DMS79 (cell line): ENCODE measurements at regions not wholly inside any gene's neighbourhood (a gene's known extent, or its start where the extent isn't known, plus 50 kb on each side); places are given as distances from the start of the nearest gene placed in this dataset.
A peak's percentile ranks its signal among the peaks of the same experiment; 100 is the strongest.

ENCODE experiments used
- DNase-seq: peaks from one replicate; lab custom pipeline; 2025; lab: John Stamatoyannopoulos, UW

DNA sequence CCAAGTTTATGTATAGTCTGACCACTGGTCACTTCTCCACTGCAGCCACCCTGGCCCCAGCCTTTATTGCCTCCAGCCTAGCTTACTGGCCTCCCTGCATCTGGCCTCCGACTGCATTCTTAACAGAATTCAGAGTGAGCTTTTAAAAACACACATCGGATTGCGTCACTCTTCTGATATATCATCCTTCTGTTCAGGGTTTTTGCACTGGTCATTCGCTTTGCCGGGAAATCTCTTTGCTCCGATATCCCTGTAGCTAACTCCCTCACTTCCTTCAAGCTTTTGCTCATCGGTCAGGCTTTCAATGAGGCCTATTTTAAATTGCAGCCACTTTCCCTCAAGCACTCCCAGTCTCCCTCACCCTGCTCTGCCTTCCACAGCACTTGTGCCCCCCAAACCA, 101.6 kb upstream of the DLX2 start:
- no peak for DNase-seq

- no peak for DNase-seq
Measured at GRCh38 chr2:172204762-172205161, 102.1 kb upstream of the DLX2 start.

- DNase-seq: no peak
Measured at GRCh38 chr2:172205292-172205691, 102.6 kb upstream of the DLX2 start.

- no peak for DNase-seq
Measured at GRCh38 chr2:172207911-172208310, 105.2 kb upstream of the DLX2 start.

DNA sequence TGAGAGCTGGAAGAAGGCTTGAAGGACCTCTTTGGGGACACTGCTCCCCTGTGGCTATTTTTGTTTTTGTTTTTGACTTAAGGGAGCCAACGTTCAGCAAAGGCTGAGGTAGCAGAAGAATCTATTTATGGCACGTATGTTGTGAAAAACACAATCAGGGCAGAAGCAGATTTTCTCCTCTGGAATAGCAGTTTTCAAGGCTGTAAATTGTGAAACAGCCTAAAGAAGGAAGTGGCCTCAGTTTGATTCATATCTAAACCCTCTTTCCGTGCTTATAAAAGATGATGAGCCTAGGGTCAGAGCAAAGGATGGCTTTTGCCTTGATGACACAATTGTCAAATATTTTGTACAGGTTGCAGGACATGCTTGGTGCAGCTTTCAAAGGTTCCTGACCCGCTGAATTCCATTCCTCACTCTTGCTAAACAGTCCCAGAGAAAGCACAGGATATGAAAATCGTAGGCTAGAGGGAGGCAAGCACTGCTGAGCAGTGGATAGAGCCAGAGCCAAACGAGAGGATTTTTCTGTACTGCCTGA, 106.2 kb upstream of the DLX2 start:
- DNase-seq: no peak

DNA sequence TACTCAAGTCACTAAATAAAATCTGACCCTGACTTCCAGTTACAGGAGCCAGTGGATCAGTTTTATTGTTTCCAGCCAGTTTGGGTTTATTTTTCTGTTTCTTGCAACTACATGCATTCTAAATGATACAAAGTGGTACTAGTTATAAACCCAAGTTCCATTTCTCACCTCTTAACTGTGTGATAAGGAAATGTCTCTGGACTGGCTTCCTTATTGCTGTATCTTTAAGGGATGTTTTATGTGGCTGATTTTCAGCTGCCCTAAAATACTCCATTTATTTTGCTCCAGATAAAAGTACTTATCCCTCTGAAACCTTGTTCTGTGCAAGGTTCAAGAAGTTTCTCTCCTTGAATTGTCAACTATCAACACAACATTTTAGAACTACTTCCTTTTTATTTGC, 107.9 kb upstream of the DLX2 start:
- DNase-seq: no peak

DNA sequence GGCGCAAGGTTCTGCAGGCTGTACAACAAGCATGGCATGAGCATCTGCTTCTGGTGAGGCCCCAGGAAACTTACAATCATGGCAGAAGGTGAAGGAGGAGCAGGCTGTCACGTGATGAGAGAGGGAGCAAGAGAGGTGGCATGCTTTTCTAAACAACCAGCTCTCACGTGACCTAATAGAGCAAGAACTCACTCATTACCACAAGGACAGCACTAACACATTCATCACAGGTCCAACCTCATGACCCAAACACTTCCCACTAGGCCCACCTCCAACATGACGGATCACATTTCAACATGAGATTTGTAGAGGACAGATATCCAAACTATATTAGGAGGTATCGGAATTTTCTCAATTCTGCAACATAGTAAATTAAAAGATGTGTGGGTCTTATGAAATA, 108.8 kb upstream of the DLX2 start:
- no peak for DNase-seq

DNA sequence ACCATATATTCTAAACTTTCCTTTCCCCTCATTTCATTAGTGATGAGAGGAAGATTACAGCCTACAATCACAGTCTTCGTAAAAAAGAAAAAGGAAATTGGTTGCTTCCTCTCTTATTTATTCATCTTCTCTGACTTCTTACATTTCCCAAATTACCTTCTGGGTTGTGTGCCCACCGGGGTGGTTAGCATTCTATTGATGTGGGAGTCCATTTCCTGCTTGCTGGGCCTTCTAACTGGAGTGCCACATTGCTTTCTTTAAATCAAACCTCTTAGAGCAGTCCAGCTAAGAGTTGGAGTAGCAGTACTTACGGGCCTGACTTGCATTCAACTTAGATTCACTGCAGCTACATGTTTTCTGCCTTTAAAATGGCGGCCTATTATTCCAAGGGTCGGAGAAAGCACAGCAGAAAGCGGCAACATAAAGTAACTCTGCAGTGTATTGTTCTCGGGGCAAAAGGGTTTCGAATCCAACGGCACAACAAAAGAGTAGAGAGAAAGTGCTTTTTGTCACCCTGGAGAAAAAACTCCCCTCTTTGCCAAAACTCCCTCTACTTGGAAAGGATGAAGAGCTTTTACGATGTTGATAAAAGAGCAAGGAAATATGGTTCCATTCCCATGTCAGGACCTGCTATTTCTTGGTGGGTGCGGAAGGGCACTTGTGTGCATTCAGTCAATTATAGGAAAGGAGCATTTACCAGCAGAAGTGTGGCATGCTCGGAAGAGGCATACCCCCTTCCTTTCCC, 110.6 kb upstream of the DLX2 start:
- no peak for DNase-seq

DNA sequence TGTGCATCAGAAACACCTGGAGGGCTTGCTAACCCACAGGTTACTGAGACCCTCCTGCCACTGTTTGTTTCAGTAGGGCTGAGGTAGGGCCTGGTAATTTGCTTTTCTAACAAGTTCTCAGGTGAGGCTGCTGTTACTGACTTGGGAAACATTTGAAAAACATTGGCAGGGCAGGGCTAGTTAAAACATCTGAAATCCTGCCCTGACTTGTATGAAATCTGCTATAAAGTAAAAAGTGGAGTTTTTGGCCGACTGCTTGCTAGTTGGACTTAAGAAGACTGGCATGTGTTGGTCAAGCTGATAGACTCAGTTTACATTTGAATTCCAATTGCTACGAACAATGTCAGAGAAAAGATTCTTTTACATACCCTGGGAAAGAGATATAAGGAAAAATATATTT, 111.6 kb upstream of the DLX2 start:
- no peak for DNase-seq

DNA sequence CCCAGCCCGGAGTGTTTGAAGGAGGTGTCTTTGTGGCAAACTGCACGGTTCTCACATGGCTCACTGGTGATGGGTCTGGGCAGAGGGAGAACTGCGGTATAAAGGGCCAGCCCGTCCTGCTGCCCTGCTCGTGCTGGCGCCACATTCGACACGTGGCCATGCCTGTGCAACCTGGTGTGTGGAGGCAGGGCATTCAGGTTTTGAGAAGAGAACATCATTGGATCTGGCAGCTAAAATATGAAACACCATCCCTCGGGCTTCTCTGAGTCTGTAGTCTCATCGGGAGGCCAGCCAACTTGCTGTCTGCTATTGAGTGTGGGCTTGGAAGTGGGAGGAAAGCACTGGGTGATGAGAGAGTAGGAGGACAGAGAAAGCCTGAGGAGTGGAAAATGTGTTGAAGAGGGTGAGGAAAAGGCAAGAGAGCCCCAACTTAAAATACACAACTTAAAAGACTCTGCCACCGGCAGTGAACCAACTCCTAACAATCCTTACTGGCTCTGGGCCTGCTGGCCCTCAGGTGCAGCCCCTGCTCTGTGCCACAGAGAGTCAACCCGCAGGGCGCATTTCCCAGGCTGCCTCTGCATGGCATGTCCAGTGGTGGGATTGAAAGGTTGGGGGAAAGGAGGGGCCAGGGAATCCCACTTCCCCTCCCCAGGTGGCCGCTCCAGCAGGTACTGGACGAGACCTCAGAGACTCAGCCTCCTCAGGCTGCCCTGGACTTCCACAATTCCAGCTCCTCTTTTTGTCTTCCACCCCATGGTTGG, 112.7 kb upstream of the DLX2 start:
- no peak for DNase-seq

GRCh38 chr2:172215936-172216335, 113.2 kb upstream of the DLX2 start:
- DNase-seq: no peak

DNA sequence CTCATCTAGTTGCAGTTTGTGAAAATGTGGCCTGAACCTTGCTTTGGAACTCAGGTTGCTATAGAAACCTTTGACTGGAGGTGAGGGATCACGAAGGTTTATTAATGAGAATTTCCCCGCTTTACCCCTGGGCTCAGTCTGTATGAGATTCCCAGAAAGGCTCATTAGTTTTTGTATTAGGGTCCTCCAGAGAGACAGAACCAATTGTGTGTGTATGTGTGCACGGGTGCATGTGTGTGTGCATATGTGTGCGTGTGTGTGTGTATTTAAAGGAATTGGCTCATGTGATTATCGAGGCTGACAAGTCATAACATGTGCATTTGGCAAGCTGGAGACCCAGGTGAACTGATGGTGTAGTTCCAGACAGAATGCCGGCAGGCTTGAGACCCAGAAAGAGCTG, 113.8 kb upstream of the DLX2 start:
- peak; percentile 83 for DNase-seq

- no peak for DNase-seq
Measured at GRCh38 chr2:172219201-172219600, 116.5 kb upstream of the DLX2 start.

- no peak for DNase-seq
Measured at GRCh38 chr2:172220121-172220520, 117.4 kb upstream of the DLX2 start.

DNA sequence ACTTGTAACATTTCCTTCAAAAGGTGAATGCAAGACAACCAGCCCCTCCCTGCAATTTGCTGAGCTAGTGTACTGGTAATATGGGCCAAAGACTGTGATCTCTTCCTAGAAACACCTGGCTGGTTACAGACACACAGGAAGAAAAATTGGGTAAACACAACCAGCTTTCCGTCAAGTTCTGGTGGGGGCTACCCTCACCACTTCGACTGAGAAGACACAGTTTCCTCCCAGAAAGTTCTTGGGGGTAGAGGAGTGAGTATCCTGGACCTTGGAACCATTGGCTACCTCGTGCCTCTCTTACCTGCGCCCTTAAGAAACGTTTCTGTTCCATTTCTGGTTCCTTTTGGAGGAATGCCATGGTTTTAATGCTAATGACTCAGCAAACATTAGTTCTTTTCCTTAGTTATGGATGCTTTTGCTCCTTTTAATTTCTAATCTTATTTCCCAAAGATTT, 120.9 kb upstream of the DLX2 start:
- no peak for DNase-seq

DNA sequence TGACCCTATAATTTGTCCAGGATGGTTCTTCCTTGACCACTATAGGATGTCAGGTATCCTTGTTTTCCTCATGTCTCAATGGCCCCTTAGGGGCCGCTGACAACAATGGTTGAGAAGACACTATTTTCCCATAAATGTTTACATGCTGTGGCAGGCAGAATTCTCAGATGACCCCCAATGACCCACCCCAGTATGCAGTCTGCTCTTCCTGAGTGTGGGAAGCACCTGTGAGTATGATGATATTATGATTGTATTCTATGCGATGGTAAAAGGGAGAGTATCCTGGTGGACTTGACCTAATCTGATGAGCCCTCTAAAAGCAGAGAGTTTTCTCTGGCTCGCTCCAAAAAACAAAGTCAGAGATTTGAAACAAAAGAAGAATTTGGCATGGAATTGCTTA, 123.1 kb upstream of the DLX2 start:
- DNase-seq: no peak

DNA sequence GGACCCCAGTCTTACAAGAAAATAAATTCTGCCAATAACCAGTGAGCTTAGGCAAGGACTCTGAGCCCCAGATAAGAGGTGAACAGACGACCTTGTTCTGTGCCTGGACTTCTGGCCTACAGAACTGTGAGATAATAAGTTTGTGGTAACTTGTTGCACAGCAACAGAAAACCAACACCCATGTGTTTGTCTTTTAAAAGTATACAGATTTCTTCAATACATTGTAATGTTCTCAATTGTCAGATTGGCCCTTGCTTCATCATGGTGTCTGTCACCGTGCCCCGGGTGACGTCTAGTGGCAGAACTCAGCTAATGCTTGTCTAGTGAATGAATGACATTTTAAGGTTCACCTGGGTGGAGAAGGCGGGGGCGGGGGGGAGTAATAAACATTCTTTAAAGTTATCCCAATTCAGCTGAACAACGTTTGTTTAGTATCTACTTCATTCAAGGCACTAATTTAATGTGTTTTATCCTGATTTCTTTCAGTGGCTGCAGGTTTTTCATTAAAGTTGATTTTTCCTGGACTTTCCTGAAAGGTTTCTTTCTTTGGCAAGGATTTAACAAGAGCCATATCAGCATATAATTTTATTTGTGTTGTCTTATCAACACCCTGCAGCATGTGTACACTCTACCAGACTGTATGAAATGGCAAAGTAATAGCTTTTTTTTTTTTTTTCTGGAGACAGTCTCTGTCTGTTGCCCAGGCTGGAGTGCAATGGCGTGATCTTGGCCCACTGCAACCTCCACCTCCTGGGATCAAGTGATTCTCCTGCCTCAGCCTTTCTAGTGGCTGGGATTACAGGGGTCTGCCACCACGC, 123.8 kb upstream of the DLX2 start:
- DNase-seq: no peak

DNA sequence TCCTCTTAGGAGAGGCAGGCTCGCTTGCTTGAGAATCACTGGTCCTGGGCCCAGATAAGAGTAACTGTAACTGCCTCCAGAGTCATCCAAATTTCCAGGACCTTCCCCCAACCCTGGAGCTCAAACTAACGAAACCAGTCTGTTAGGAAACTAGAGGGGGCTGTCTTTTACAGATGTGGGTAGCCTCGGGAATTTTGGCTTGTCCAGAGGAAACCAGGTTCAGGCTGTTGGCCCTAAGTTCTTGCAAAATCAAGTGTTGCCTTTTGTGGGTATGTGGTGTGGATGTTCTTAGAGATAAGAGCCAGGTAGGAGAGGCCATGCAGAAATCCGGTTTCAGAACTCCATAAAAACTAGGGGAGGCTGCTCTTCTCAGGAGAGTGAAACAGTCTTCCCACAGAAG, 125.0 kb upstream of the DLX2 start:
- no peak for DNase-seq

- no peak for DNase-seq
Measured at GRCh38 chr2:172228177-172228808, 125.6 kb upstream of the DLX2 start.

DNA sequence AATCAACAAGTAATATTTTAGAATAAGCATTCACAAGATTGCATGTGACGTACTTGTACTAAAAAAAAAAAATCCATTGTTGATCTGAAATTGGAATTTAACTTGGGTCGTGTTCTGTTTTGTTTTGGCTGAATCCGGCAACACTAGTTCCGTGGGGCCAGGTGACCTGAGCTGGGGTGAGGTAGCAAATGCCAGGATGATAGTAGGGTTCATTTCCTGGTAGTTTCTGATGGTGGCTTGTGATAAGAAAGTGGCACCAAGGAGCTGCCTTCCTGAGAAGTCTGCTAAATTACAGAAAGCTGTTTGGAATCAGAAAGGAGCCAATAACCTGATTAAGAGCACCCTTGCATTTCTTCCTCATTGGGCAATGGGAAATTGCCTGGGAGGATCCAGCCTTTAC, 126.4 kb upstream of the DLX2 start:
- no peak for DNase-seq

- DNase-seq: no peak
Measured at GRCh38 chr2:172230332-172230888, 127.7 kb upstream of the DLX2 start.
